Mesendoderm (in vitro differentiated cells): ENCODE measurements at regions not wholly inside any gene's neighbourhood (a gene's known extent, or its start where the extent isn't known, plus 50 kb on each side); places are given as distances from the start of the nearest gene placed in this dataset.

Experiments used
- DNase-seq: peaks from one replicate; pipeline ENCODE4 v3.0.0; 2013
- H2AK5ac ChIP-seq: 2 replicates; pipeline ENCODE4 v1.6.1; 2013; ENCODE audit warnings: low read length, inconsistent platforms
- H2BK120ac ChIP-seq: 2 replicates; pipeline ENCODE4 v1.6.1; 2013; ENCODE audit warnings: low read depth, mild to moderate bottlenecking, low read length, moderate library complexity, mixed read lengths
- H2BK15ac ChIP-seq: replicated peaks from 2 replicates; pipeline ENCODE4 v1.6.1; 2013; ENCODE audit warnings: low read depth, mild to moderate bottlenecking, moderate library complexity
- H2BK5ac ChIP-seq: 2 replicates; pipeline ENCODE4 v1.6.1; 2013; ENCODE audit warnings: low read length, inconsistent platforms
- H3K18ac ChIP-seq: 2 replicates; pipeline ENCODE4 v1.6.1; 2013; ENCODE audit warnings: mild to moderate bottlenecking, low read length, mixed read lengths
- H3K23ac ChIP-seq: one replicate; pipeline ENCODE4 v1.6.1; 2013; ENCODE audit warnings: low read length
- H3K27ac ChIP-seq: 2 replicates; pipeline ENCODE4 v1.5.1; 2013; ENCODE audit warnings: low read depth, mild to moderate bottlenecking, inconsistent platforms, low read length, moderate library complexity
- H3K27me3 ChIP-seq: 2 replicates; pipeline ENCODE4 v1.6.1; 2013; ENCODE audit warnings: low read length, control low read depth, mild to moderate bottlenecking, inconsistent platforms; ENCODE audit not compliant: insufficient read depth, poor library complexity
- H3K36me3 ChIP-seq: 2 replicates; pipeline ENCODE4 v1.6.1; 2013; ENCODE audit warnings: low read length, inconsistent platforms; ENCODE audit not compliant: control insufficient read depth, insufficient read depth
- H3K4ac ChIP-seq: one replicate; pipeline ENCODE4 v1.6.1; 2013; ENCODE audit warnings: low read depth, mild to moderate bottlenecking, low read length, moderate library complexity
- H3K4me1 ChIP-seq: 2 replicates; pipeline ENCODE4 v1.6.1; 2013; ENCODE audit warnings: low read depth, low read length, inconsistent platforms; ENCODE audit not compliant: control insufficient read depth
- H3K4me2 ChIP-seq: 2 replicates; pipeline ENCODE4 v1.6.1; 2013; ENCODE audit warnings: low read length
- H3K4me3 ChIP-seq: 2 replicates; pipeline ENCODE4 v1.5.1; 2013; ENCODE audit warnings: mild to moderate bottlenecking, low read length
- H3K56ac ChIP-seq: one replicate; pipeline ENCODE4 v1.6.1; 2013; ENCODE audit warnings: low read length
- H3K79me1 ChIP-seq: 2 replicates; pipeline ENCODE4 v1.6.1; 2013; ENCODE audit warnings: low read length, inconsistent platforms
- H3K79me2 ChIP-seq: 2 replicates; pipeline ENCODE4 v1.6.1; 2013; ENCODE audit warnings: mild to moderate bottlenecking, low read length; ENCODE audit not compliant: control insufficient read depth, insufficient read depth
- H3K9ac ChIP-seq: 2 replicates; pipeline ENCODE4 v1.6.1; 2013; ENCODE audit warnings: low read length, inconsistent platforms
- H4K5ac ChIP-seq: one replicate; pipeline ENCODE4 v1.6.1; 2013; ENCODE audit warnings: low read length
- H4K8ac ChIP-seq: one replicate; pipeline ENCODE4 v1.6.1; 2013; ENCODE audit warnings: low read depth, mild to moderate bottlenecking, control low read depth, low read length, moderate library complexity
- WGBS: extraction: QIAGEN DNeasy Blood & Tissue Kit; methylation state at CpG from one replicate; pipeline ENCODE4 v1.1.7; 2013; ENCODE audit warnings: low lambda C conversion rate, missing lambda C conversion rate; ENCODE audit not compliant: insufficient coverage; ENCODE audit errors: extremely low coverage; 5-methylcytosine and 5-hydroxymethylcytosine counted together

DNA sequence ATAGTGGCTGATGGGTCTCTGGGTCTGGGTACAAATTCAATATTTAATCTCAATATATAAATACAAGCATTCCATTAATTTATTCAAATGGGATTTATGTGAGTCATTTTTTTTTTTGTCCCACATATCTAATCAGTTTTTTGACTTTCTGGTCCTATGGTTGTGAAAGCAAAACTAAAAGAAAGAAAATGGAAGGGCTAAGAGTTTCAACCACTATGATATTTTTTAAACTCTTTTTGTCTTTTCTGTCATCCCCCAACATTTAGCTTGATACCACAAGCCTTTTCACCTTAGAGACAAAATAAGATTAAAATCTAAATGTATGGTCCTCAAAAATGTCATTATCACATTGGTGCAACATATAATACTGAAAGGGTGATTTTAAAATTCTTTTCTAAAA lies 602.7 kb upstream of the CHRM3 start:
- H3K56ac ChIP-seq, result no peak overlapping the region
- no peak for DNase-seq
- H2BK5ac ChIP-seq, result no peak overlapping the region
- H3K4me1 ChIP-seq, result no peaks in the 10 kb centered on the region
- no peak overlapping the region for H3K9ac ChIP-seq
- H4K5ac ChIP-seq, result no peak overlapping the region
- no peak overlapping the region for H3K23ac ChIP-seq
- no peak overlapping the region for H2BK15ac ChIP-seq
- H3K79me1 ChIP-seq, result no peaks in the 10 kb centered on the region
- no peaks in the 10 kb centered on the region for H3K27me3 ChIP-seq
- no peaks in the 10 kb centered on the region for H3K36me3 ChIP-seq
- no peaks in the 10 kb centered on the region for H3K79me2 ChIP-seq
- no peak overlapping the region for H3K4ac ChIP-seq
- no peak overlapping the region for H4K8ac ChIP-seq
- H2BK120ac ChIP-seq, result no peak overlapping the region
- no peak overlapping the region for H3K4me2 ChIP-seq
- H3K18ac ChIP-seq, result no peak overlapping the region
- no peak overlapping the region for H3K4me3 ChIP-seq
- no peak overlapping the region for H3K27ac ChIP-seq
- no peak overlapping the region for H2AK5ac ChIP-seq

DNA sequence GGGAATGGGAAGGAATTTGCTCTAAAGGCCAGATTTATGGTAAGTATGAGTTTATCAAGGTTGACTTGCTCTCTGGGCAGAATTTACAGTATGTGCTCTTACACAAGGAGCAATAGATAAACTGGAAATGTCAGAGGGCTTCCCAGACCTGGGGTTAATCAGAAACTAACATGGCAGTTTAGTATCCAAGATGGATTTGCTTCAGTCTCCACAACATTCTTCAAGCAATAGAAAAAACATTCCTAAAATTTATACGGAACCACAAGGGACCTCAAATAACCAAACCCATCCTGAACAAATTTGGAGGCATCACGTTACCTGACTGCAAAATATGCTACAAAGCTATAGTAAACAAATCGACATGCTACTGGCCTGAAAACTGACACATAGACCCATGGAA lies 606.7 kb upstream of the CHRM3 start:
- Histone ChIP-seq H4K8ac (no peak overlapping the region), H2BK15ac (no peak overlapping the region), H3K79me1 (no peaks in the 10 kb centered on the region), H4K5ac (no peak overlapping the region), H3K9ac (no peak overlapping the region), H3K56ac (no peak overlapping the region), H3K23ac (no peak overlapping the region), H2BK120ac (no peak overlapping the region), H3K27me3 (no peaks in the 10 kb centered on the region), H2AK5ac (no peak overlapping the region), H2BK5ac (no peak overlapping the region), H3K18ac (no peak overlapping the region), H3K79me2 (no peaks in the 10 kb centered on the region), H3K4me3 (no peak overlapping the region), H3K4me2 (no peak overlapping the region), H3K36me3 (no peaks in the 10 kb centered on the region), H3K4me1 (no peaks in the 10 kb centered on the region), H3K4ac (no peak overlapping the region), H3K27ac (no peak overlapping the region)
- DNase-seq, result no peak
- WGBS, result no CpG with 5 or more reads among the region's 3 CpGs

GRCh38 chr1:238778113-238778512 lies 608.3 kb upstream of the CHRM3 start:
- H3K9ac ChIP-seq, result no peak overlapping the region
- no peaks in the 10 kb centered on the region for H3K79me2 ChIP-seq
- no peak overlapping the region for H2AK5ac ChIP-seq
- H3K4me3 ChIP-seq, result no peak overlapping the region
- no peaks in the 10 kb centered on the region for H3K4me1 ChIP-seq
- no peak overlapping the region for H3K18ac ChIP-seq
- H3K56ac ChIP-seq, result no peak overlapping the region
- H3K27ac ChIP-seq, result no peak overlapping the region
- H3K27me3 ChIP-seq, result no peaks in the 10 kb centered on the region
- no peaks in the 10 kb centered on the region for H3K79me1 ChIP-seq
- no peak overlapping the region for H3K4me2 ChIP-seq
- H4K5ac ChIP-seq, result no peak overlapping the region
- no peak overlapping the region for H2BK120ac ChIP-seq
- no peak overlapping the region for H2BK5ac ChIP-seq
- no peak overlapping the region for H4K8ac ChIP-seq
- H3K36me3 ChIP-seq, result no peaks in the 10 kb centered on the region
- DNase-seq, result no peak
- no peak overlapping the region for H2BK15ac ChIP-seq
- no peak overlapping the region for H3K23ac ChIP-seq
- H3K4ac ChIP-seq, result no peak overlapping the region
- WGBS, result no CpG with 5 or more reads among the region's 1 CpG

DNA sequence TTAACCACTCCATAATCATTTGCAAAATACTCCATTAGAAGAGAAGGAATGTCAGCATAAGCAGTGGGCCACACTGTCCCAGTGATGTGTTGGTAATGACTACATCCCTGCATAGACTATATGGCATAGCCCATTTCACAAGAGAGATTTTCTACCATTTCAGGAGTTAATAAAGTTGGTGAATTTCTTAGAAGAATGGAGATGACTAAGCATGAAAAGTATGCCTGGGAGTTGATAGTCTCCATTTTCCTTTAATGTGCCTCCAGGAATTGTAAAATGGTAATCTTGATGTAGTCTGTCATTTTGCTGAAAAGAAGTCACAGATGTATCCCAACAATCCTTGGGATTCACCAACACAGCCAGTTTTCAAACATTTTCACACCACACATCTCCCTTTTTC lies 608.8 kb upstream of the CHRM3 start:
- Histone ChIP-seq H3K18ac (no peak overlapping the region), H3K9ac (no peak overlapping the region), H3K36me3 (no peaks in the 10 kb centered on the region), H3K23ac (no peak overlapping the region), H3K4me3 (no peak overlapping the region), H3K4me2 (no peak overlapping the region), H3K79me1 (no peaks in the 10 kb centered on the region), H3K4ac (no peak overlapping the region), H3K27ac (no peak overlapping the region), H2BK15ac (no peak overlapping the region), H4K5ac (no peak overlapping the region), H2AK5ac (no peak overlapping the region), H3K79me2 (no peaks in the 10 kb centered on the region), H2BK120ac (no peak overlapping the region), H3K56ac (no peak overlapping the region), H2BK5ac (no peak overlapping the region), H3K4me1 (no peaks in the 10 kb centered on the region), H3K27me3 (no peaks in the 10 kb centered on the region), H4K8ac (no peak overlapping the region)
- no peak for DNase-seq

DNA sequence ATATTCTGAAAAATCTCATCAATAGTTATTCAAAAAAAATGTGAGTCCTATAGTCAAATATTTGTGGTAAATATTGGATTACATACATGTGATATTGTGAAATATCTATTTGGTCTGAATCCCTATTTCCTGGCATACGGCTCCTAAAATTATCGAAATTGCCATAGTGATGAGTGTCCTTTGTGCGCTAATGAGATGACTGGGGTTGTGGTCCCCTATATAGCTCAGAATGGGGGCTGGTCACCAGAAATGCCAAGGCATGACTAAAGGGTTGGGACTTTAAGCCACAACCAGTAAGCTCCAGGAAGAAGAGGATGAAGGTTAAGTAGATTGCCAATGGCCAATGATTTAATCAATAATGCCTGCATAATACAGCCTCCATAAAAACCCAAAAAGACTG lies 610.2 kb upstream of the CHRM3 start:
- Histone ChIP-seq H3K79me2 (no peaks in the 10 kb centered on the region), H3K27ac (no peak overlapping the region), H4K5ac (no peak overlapping the region), H3K36me3 (no peaks in the 10 kb centered on the region), H3K56ac (no peak overlapping the region), H2BK5ac (no peak overlapping the region), H3K4me3 (no peak overlapping the region), H3K9ac (no peak overlapping the region), H3K4me1 (no peaks in the 10 kb centered on the region), H2BK120ac (no peak overlapping the region), H3K23ac (no peak overlapping the region), H4K8ac (no peak overlapping the region), H2BK15ac (no peak overlapping the region), H3K4ac (no peak overlapping the region), H3K79me1 (no peaks in the 10 kb centered on the region), H3K4me2 (no peak overlapping the region), H2AK5ac (no peak overlapping the region), H3K18ac (no peak overlapping the region), H3K27me3 (no peaks in the 10 kb centered on the region)
- no peak for DNase-seq
- no CpG with 5 or more reads among the region's 3 CpGs for WGBS

- H3K4ac ChIP-seq, result no peak overlapping the region
- H2BK5ac ChIP-seq, result no peak overlapping the region
- H3K18ac ChIP-seq, result no peak overlapping the region
- no peaks in the 10 kb centered on the region for H3K27me3 ChIP-seq
- no peak overlapping the region for H2BK120ac ChIP-seq
- no peak overlapping the region for H2AK5ac ChIP-seq
- H3K4me1 ChIP-seq, result no peaks in the 10 kb centered on the region
- no peaks in the 10 kb centered on the region for H3K79me1 ChIP-seq
- H4K8ac ChIP-seq, result no peak overlapping the region
- no peak overlapping the region for H3K9ac ChIP-seq
- no peak overlapping the region for H4K5ac ChIP-seq
- no peak overlapping the region for H3K4me3 ChIP-seq
- no peak overlapping the region for H3K4me2 ChIP-seq
- H3K79me2 ChIP-seq, result no peaks in the 10 kb centered on the region
- H3K23ac ChIP-seq, result no peak overlapping the region
- no peak overlapping the region for H3K27ac ChIP-seq
- no peak overlapping the region for H2BK15ac ChIP-seq
- WGBS, result no CpG with 5 or more reads among the region's 2 CpGs
- no peak for DNase-seq
- H3K56ac ChIP-seq, result no peak overlapping the region
- no peaks in the 10 kb centered on the region for H3K36me3 ChIP-seq
Observed at GRCh38 chr1:238772322-238772721, 614.0 kb upstream of the CHRM3 start.
